BE2C (cell line): ENCODE measurements at regions not wholly inside any gene's neighbourhood (a gene's known extent, or its start where the extent isn't known, plus 50 kb on each side); places are given as distances from the start of the nearest gene placed in this dataset.

ENCODE experiments used
- DNase-seq: peaks from one replicate; pipeline ENCODE4 v3.0.0-alpha.2; 2020
- H3K27me3 ChIP-seq: fragments of 250-450 bp; sonication (Bioruptor Pico); 2 replicates; pipeline ENCODE4 v1.5.1; 2020; ENCODE audit warnings: mild to moderate bottlenecking
- H3K36me3 ChIP-seq: fragments of 250-450 bp; sonication (Bioruptor Pico); 2 replicates; pipeline ENCODE4 v1.5.1; 2020; ENCODE audit warnings: mild to moderate bottlenecking
- H3K4me1 ChIP-seq: fragments of 250-450 bp; sonication (Bioruptor Pico); 2 replicates; pipeline ENCODE4 v1.5.1; 2020
- H3K4me3 ChIP-seq: 2 replicates; pipeline ENCODE4 v1.5.1; 2011; ENCODE audit warnings: low read depth, low read length
- H3K9me3 ChIP-seq: fragments of 250-450 bp; sonication (Bioruptor Pico); 2 replicates; pipeline ENCODE4 v1.5.1; 2020
- CTCF ChIP-seq: IDR thresholded peaks from 2 replicates; pipeline ENCODE4 v1.5.1; 2012; ENCODE audit warnings: mild to moderate bottlenecking, low read depth, low read length

GRCh38 chr18:38851526-38851925 is 1285.9 kb upstream of the CELF4 start:
- H3K9me3 ChIP-seq: no peaks in the 10 kb centered on the region
- H3K36me3 ChIP-seq: no peaks in the 10 kb centered on the region
- no peaks in the 10 kb centered on the region for H3K4me1 ChIP-seq
- no peak for DNase-seq
- no peak for TF ChIP-seq CTCF
- H3K4me3 ChIP-seq: no peak overlapping the region
- no peaks in the 10 kb centered on the region for H3K27me3 ChIP-seq

- no peak for TF ChIP-seq CTCF
- H3K9me3 ChIP-seq: no peaks in the 10 kb centered on the region
- no peaks in the 10 kb centered on the region for H3K27me3 ChIP-seq
- H3K36me3 ChIP-seq: no peaks in the 10 kb centered on the region
- DNase-seq: no peak
- H3K4me3 ChIP-seq: no peak overlapping the region
- H3K4me1 ChIP-seq: no peaks in the 10 kb centered on the region
Measured at GRCh38 chr18:38847326-38847725, 1281.7 kb upstream of the CELF4 start.

- no peaks in the 10 kb centered on the region for H3K36me3 ChIP-seq
- H3K9me3 ChIP-seq: no peaks in the 10 kb centered on the region
- DNase-seq: no peak
- no peaks in the 10 kb centered on the region for H3K4me1 ChIP-seq
- H3K4me3 ChIP-seq: no peak overlapping the region
- no peak for TF ChIP-seq CTCF
- H3K27me3 ChIP-seq: no peaks in the 10 kb centered on the region
Measured at GRCh38 chr18:38843291-38843690, 1277.7 kb upstream of the CELF4 start.

- H3K9me3 ChIP-seq: no peaks in the 10 kb centered on the region
- H3K36me3 ChIP-seq: no peaks in the 10 kb centered on the region
- H3K27me3 ChIP-seq: no peaks in the 10 kb centered on the region
- no peak for TF ChIP-seq CTCF
- no peak overlapping the region for H3K4me3 ChIP-seq
- no peak for DNase-seq
- H3K4me1 ChIP-seq: no peaks in the 10 kb centered on the region
Measured at GRCh38 chr18:38826247-38826646, 1260.6 kb upstream of the CELF4 start.

- Histone ChIP-seq H3K36me3 (no peaks in the 10 kb centered on the region), H3K4me1 (no peaks in the 10 kb centered on the region), H3K9me3 (no peaks in the 10 kb centered on the region), H3K4me3 (no peak overlapping the region), H3K27me3 (no peaks in the 10 kb centered on the region)
- TF ChIP-seq CTCF: no peak
- no peak for DNase-seq
Measured at GRCh38 chr18:38811209-38811608, 1245.6 kb upstream of the CELF4 start.

GRCh38 chr18:38810789-38811188 is 1245.2 kb upstream of the CELF4 start:
- TF ChIP-seq CTCF: no peak
- no peaks in the 10 kb centered on the region for H3K27me3 ChIP-seq

More at GRCh38 chr18:38810789-38811188, 1245.2 kb upstream of the CELF4 start:
- no peaks in the 10 kb centered on the region for H3K4me1 ChIP-seq
- H3K9me3 ChIP-seq: no peaks in the 10 kb centered on the region
- no peaks in the 10 kb centered on the region for H3K36me3 ChIP-seq
- no peak for DNase-seq
- H3K4me3 ChIP-seq: no peak overlapping the region
